Neuronal stem cell (in vitro differentiated cells): ENCODE measurements at regions not wholly inside any gene's neighbourhood (a gene's known extent, or its start where the extent isn't known, plus 50 kb on each side); places are given as distances from the start of the nearest gene placed in this dataset.
A peak's percentile ranks its signal among the peaks of the same experiment; 100 is the strongest.

Source experiments
- DNase-seq: peaks from one replicate; pipeline ENCODE4 v3.0.0-alpha.2; 2013; ENCODE audit warnings: low spot score
- H2AFZ ChIP-seq: one replicate; pipeline ENCODE4 v1.6.1; 2013; ENCODE audit warnings: mild to moderate bottlenecking, low read length, inconsistent platforms
- H2AK5ac ChIP-seq: 2 replicates; pipeline ENCODE4 v1.6.1; 2013; ENCODE audit warnings: low read depth, mild to moderate bottlenecking, inconsistent platforms, low read length, moderate library complexity, mixed read lengths
- H2BK120ac ChIP-seq: 2 replicates; pipeline ENCODE4 v1.6.1; 2013; ENCODE audit warnings: low read depth, mild to moderate bottlenecking, inconsistent platforms, low read length, moderate library complexity, mixed read lengths
- H2BK12ac ChIP-seq: one replicate; pipeline ENCODE4 v1.6.1; 2013; ENCODE audit warnings: low read length, inconsistent platforms
- H2BK15ac ChIP-seq: 2 replicates; pipeline ENCODE4 v1.6.1; 2013; ENCODE audit warnings: mild to moderate bottlenecking, low read length, inconsistent platforms, mixed read lengths
- H2BK5ac ChIP-seq: one replicate; pipeline ENCODE4 v1.6.1; 2013; ENCODE audit warnings: inconsistent platforms, mild to moderate bottlenecking, low read length, moderate library complexity
- H3K14ac ChIP-seq: one replicate; pipeline ENCODE4 v1.6.1; 2013; ENCODE audit warnings: low read length, inconsistent platforms
- H3K18ac ChIP-seq: 2 replicates; pipeline ENCODE4 v1.6.1; 2013; ENCODE audit warnings: low read length, inconsistent platforms
- H3K23ac ChIP-seq: 2 replicates; pipeline ENCODE4 v1.6.1; 2013; ENCODE audit warnings: low read depth, mild to moderate bottlenecking, mixed read lengths, low read length, inconsistent platforms; ENCODE audit not compliant: poor library complexity
- H3K27ac ChIP-seq: replicated peaks from 3 replicates; pipeline ENCODE4 v1.5.1; 2013; ENCODE audit warnings: low read length, inconsistent platforms
- H3K27me3 ChIP-seq, 3 experiments: 2 replicates each; pipeline ENCODE4 v1.6.1; 2013; ENCODE audit warnings: low read length in 3 of 3, mild to moderate bottlenecking in 2 of 3, inconsistent platforms in 1 of 3, low read depth in 1 of 3, mixed read lengths in 1 of 3, moderate library complexity in 1 of 3; ENCODE audit not compliant: control insufficient read depth in 3 of 3, insufficient read depth in 3 of 3
- H3K36me3 ChIP-seq, 2 donors: replicated peaks in 1 of 2; 2 replicates each; pipeline ENCODE4 v1.6.1; 2013; ENCODE audit warnings: low read length in 2 of 2; ENCODE audit not compliant: control insufficient read depth in 2 of 2, insufficient read depth in 2 of 2
- H3K4ac ChIP-seq: 2 replicates; pipeline ENCODE4 v1.6.1; 2013; ENCODE audit warnings: inconsistent platforms, mild to moderate bottlenecking, low read length, moderate library complexity
- H3K4me1 ChIP-seq, 2 donors: 1 replicate in 1 of 2; 2 replicates in 1 of 2; pipeline ENCODE4 v1.6.1; 2013; ENCODE audit warnings: low read length in 2 of 2, low read depth in 1 of 2; ENCODE audit not compliant: control insufficient read depth in 2 of 2, insufficient read depth in 1 of 2
- H3K4me2 ChIP-seq: one replicate; pipeline ENCODE4 v1.6.1; 2013; ENCODE audit warnings: mild to moderate bottlenecking, low read length, inconsistent platforms; ENCODE audit not compliant: insufficient read depth, poor library complexity, severe bottlenecking
- H3K4me3 ChIP-seq, 2 donors: 2 replicates each; pipeline ENCODE4 v1.5.1; 2013; ENCODE audit warnings: low read length in 2 of 2, mild to moderate bottlenecking in 2 of 2, inconsistent platforms in 1 of 2, moderate library complexity in 1 of 2
- H3K79me1 ChIP-seq: one replicate; pipeline ENCODE4 v1.6.1; 2013; ENCODE audit warnings: low read depth, mild to moderate bottlenecking, inconsistent platforms, low read length, moderate library complexity
- H3K9ac ChIP-seq: one replicate; pipeline ENCODE4 v1.6.1; 2013; ENCODE audit warnings: mild to moderate bottlenecking, low read depth, low read length, inconsistent platforms; ENCODE audit not compliant: poor library complexity
- H3K9me3 ChIP-seq, 2 donors: replicated peaks in 1 of 2; 2 replicates each; pipeline versions ENCODE3 to v1.6.1; 2013; ENCODE audit warnings: low read length in 2 of 2, mild to moderate bottlenecking in 2 of 2, inconsistent platforms in 1 of 2, low read depth in 1 of 2, mixed read lengths in 1 of 2, moderate library complexity in 1 of 2; ENCODE audit not compliant: control insufficient read depth in 2 of 2, insufficient read depth in 1 of 2
- H4K8ac ChIP-seq: one replicate; pipeline ENCODE4 v1.6.1; 2013; ENCODE audit warnings: low read depth, mild to moderate bottlenecking, inconsistent platforms, low read length, moderate library complexity
- H4K91ac ChIP-seq: one replicate; pipeline ENCODE4 v1.6.1; 2013; ENCODE audit warnings: low read length, low read depth, mild to moderate bottlenecking, inconsistent platforms; ENCODE audit not compliant: poor library complexity
- WGBS, 2 donors: extraction: QIAGEN DNeasy Blood & Tissue Kit; methylation state at CpG; one replicate each; pipeline ENCODE4 v1.1.7; 2013; ENCODE audit warnings: missing lambda C conversion rate in 2 of 2, mixed read lengths in 1 of 2; ENCODE audit not compliant: insufficient read length in 2 of 2, insufficient replicate concordance in 1 of 2; ENCODE audit errors: extremely low coverage in 2 of 2; 5-methylcytosine and 5-hydroxymethylcytosine counted together

DNA sequence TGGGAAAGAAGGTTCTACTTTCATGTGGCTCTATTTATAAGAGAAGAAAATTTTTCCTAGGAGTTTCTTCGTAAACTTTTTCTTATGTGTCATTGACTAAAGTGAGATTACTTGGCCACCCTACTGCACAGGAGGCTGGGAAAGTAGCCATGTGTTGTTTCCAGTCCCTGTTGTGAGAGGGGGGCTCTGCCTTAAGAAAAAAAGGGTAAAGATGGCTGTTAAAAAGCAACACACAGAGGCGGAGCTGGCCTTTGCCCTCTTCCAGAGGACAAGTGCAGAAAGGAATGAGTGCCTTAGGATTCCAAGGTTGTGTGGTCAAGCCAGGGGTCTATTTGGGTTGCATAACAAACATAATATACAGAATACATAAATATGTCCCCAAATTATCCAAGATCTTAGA lies 230.0 kb upstream of the CXCR4 start:
- Histone ChIP-seq H3K4me2 (no peak overlapping the region), H3K23ac (no peak overlapping the region), H2AFZ (no peak overlapping the region), H3K27me3 (no peaks in the 10 kb centered on the region), H4K8ac (no peak overlapping the region), H2AK5ac (no peak overlapping the region), H3K36me3 (no peaks in the 10 kb centered on the region), H3K4me1 (peaks cover 0 to 2% of the 10 kb centered on the region in 2 donors), H3K9ac (no peak overlapping the region), H4K91ac (no peak overlapping the region), H2BK15ac (no peak overlapping the region), H3K79me1 (no peaks in the 10 kb centered on the region), H2BK12ac (no peak overlapping the region), H2BK5ac (no peak overlapping the region), H3K14ac (no peak overlapping the region), H2BK120ac (no peak overlapping the region), H3K4ac (no peak overlapping the region), H3K27ac (peak overlapping the region; percentile 9), H3K18ac (no peak overlapping the region), H3K4me3 (no peak overlapping the region), H3K9me3 (no peaks in the 10 kb centered on the region)
- WGBS, 2 donors: no CpG with 5 or more reads among the region's 2 CpGs
- DNase-seq: no peak

- Histone ChIP-seq H3K36me3 (no peaks in the 10 kb centered on the region), H4K8ac (no peak overlapping the region), H2BK5ac (no peak overlapping the region), H2BK15ac (no peak overlapping the region), H3K27ac (no peak overlapping the region), H3K9me3 (no peaks in the 10 kb centered on the region), H2BK120ac (no peak overlapping the region), H3K4me2 (no peak overlapping the region), H4K91ac (no peak overlapping the region), H2AFZ (no peak overlapping the region), H3K4me1 (peaks cover 0 to 2% of the 10 kb centered on the region in 2 donors), H3K23ac (no peak overlapping the region), H2AK5ac (no peak overlapping the region), H3K27me3 (no peaks in the 10 kb centered on the region), H3K18ac (no peak overlapping the region), H3K4ac (no peak overlapping the region), H2BK12ac (no peak overlapping the region), H3K9ac (no peak overlapping the region), H3K79me1 (no peaks in the 10 kb centered on the region), H3K14ac (no peak overlapping the region), H3K4me3 (no peak overlapping the region)
- no CpG with 5 or more reads among the region's 3 CpGs for WGBS, 2 donors
- no peak for DNase-seq
These were observed 226.4 kb upstream of the CXCR4 start for GRCh38 chr2:136344339-136344738.

DNA sequence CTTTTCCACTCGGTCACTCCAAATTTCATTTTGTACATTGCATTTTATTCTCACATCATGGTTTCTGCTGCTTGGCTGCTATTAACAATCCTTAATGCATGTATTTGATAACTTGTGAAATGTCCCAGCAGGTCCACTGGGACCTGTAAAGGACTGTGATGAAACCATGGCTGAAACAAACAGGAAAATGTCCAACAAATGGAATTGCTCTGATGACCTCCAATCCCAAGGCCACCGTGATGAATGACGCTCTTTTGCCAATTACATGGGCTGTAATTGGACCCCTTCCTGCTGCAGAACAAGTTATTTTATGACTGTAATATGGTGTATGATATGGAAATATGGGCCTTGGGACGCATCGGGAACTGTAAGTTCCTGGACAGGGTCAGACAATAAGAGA lies 224.2 kb upstream of the CXCR4 start:
- no peak overlapping the region for H3K18ac ChIP-seq
- H3K79me1 ChIP-seq: no peaks in the 10 kb centered on the region
- no peak overlapping the region for H2BK15ac ChIP-seq
- no peak overlapping the region for H2BK12ac ChIP-seq
- H2AK5ac ChIP-seq: no peak overlapping the region
- no peak overlapping the region for H3K4ac ChIP-seq
- H3K23ac ChIP-seq: no peak overlapping the region
- no peak overlapping the region for H3K9ac ChIP-seq
- H4K91ac ChIP-seq: no peak overlapping the region
- no peaks in the 10 kb centered on the region for H3K36me3 ChIP-seq
- no peak overlapping the region for H2BK120ac ChIP-seq
- no peak overlapping the region for H3K4me2 ChIP-seq
- no peaks in the 10 kb centered on the region for H3K4me1 ChIP-seq
- no CpG with 5 or more reads among the region's 5 CpGs for WGBS, 2 donors
- H2BK5ac ChIP-seq: no peak overlapping the region
- H4K8ac ChIP-seq: no peak overlapping the region
- no peaks in the 10 kb centered on the region for H3K27me3 ChIP-seq
- no peak overlapping the region for H3K27ac ChIP-seq
- H3K4me3 ChIP-seq: no peak overlapping the region
- H2AFZ ChIP-seq: no peak overlapping the region
- no peak for DNase-seq
- no peak overlapping the region for H3K14ac ChIP-seq
- no peaks in the 10 kb centered on the region for H3K9me3 ChIP-seq

GRCh38 chr2:136334967-136335366 lies 217.0 kb upstream of the CXCR4 start:
- Histone ChIP-seq H3K9me3 (no peaks in the 10 kb centered on the region), H3K4me1 (peaks cover 0 to 5% of the 10 kb centered on the region in 2 donors), H2AFZ (no peak overlapping the region), H2BK15ac (no peak overlapping the region), H3K4me3 (no peak overlapping the region), H2BK120ac (no peak overlapping the region), H3K36me3 (no peaks in the 10 kb centered on the region), H3K23ac (no peak overlapping the region), H4K8ac (no peak overlapping the region), H3K27me3 (no peaks in the 10 kb centered on the region), H3K4ac (no peak overlapping the region), H2AK5ac (no peak overlapping the region), H2BK12ac (no peak overlapping the region), H3K27ac (no peak overlapping the region), H3K4me2 (no peak overlapping the region), H3K79me1 (no peaks in the 10 kb centered on the region), H2BK5ac (no peak overlapping the region), H3K9ac (no peak overlapping the region), H3K18ac (no peak overlapping the region), H3K14ac (no peak overlapping the region), H4K91ac (no peak overlapping the region)
- no peak for DNase-seq
- WGBS, 2 donors: no CpG with 5 or more reads among the region's 1 CpG
